DOHH2 (cell line): ENCODE measurements at regions not wholly inside any gene's neighbourhood (a gene's known extent, or its start where the extent isn't known, plus 50 kb on each side); places are given as distances from the start of the nearest gene placed in this dataset.

Experiments
- H3F3A ChIP-seq: fragments of 200-600 bp; sonication (generic), shearing (Covaris generic); 2 replicates; pipeline ENCODE4 v1.6.0; 2016; ENCODE audit warnings: antibody characterized with exemption, mild to moderate bottlenecking; ENCODE audit not compliant: control insufficient read depth, insufficient read depth
- H3K27ac ChIP-seq: fragments of 200-600 bp; sonication (generic); 2 replicates; pipeline ENCODE4 v1.5.1; 2014; ENCODE audit warnings: low read depth, mild to moderate bottlenecking, low read length, moderate library complexity
- H3K27me3 ChIP-seq: fragments of 200-600 bp; sonication (generic); 2 replicates; pipeline ENCODE4 v1.6.1; 2014; ENCODE audit warnings: mild to moderate bottlenecking, low read length, mixed read lengths; ENCODE audit not compliant: control insufficient read depth
- H3K36me3 ChIP-seq: fragments of 200-600 bp; sonication (generic); 2 replicates; pipeline ENCODE4 v1.6.1; 2014; ENCODE audit warnings: mild to moderate bottlenecking, low read length, moderate library complexity, mixed read lengths; ENCODE audit not compliant: control insufficient read depth
- H3K4me1 ChIP-seq: fragments of 200-600 bp; sonication (generic); 2 replicates; pipeline ENCODE4 v1.6.1; 2014; ENCODE audit warnings: mild to moderate bottlenecking, low read length, mixed read lengths; ENCODE audit not compliant: control insufficient read depth
- H3K4me2 ChIP-seq: fragments of 200-600 bp; sonication (generic); 2 replicates; pipeline ENCODE4 v1.6.0; 2014; ENCODE audit warnings: mild to moderate bottlenecking, low read length, moderate library complexity
- H3K4me3 ChIP-seq: fragments of 200-600 bp; sonication (generic); 2 replicates; pipeline ENCODE4 v1.5.1; 2014; ENCODE audit warnings: mild to moderate bottlenecking, low read length, mixed read lengths
- H3K79me2 ChIP-seq: fragments of 200-600 bp; sonication (generic); 2 replicates; pipeline ENCODE4 v1.6.1; 2014; ENCODE audit warnings: mild to moderate bottlenecking, low read length, mixed read lengths; ENCODE audit not compliant: control insufficient read depth
- H3K9me2 ChIP-seq: fragments of 200-600 bp; sonication (generic); replicated peaks from 2 replicates; pipeline ENCODE4 v1.6.1; 2014; ENCODE audit warnings: mild to moderate bottlenecking, low read length, mixed read lengths; ENCODE audit not compliant: control insufficient read depth
- H3K9me3 ChIP-seq: fragments of 200-600 bp; sonication (generic); 2 replicates; pipeline ENCODE4 v1.6.1; 2014; ENCODE audit warnings: antibody characterized with exemption, low read length, mixed read lengths; ENCODE audit not compliant: control insufficient read depth, insufficient read depth
- H4K20me1 ChIP-seq: fragments of 200-600 bp; sonication (generic); 2 replicates; pipeline ENCODE4 v1.6.0; 2014; ENCODE audit warnings: low read depth, mild to moderate bottlenecking, antibody characterized with exemption, low read length, moderate library complexity; ENCODE audit not compliant: control insufficient read depth, insufficient read depth
- CTCF ChIP-seq: fragments of 200-600 bp; sonication (generic); IDR thresholded peaks from one replicate; pipeline ENCODE4 v1.5.1; 2014; ENCODE audit warnings: antibody characterized with exemption, mild to moderate bottlenecking, low read depth, low read length; ENCODE audit not compliant: poor library complexity, severe bottlenecking
- EZH2phosphoT487 ChIP-seq: fragments of 200-600 bp; sonication (generic); IDR thresholded peaks from 2 replicates; pipeline ENCODE4 v1.6.1; 2017; ENCODE audit warnings: borderline replicate concordance, mild to moderate bottlenecking, antibody characterized with exemption, low read length, moderate library complexity, mixed read lengths

DNA sequence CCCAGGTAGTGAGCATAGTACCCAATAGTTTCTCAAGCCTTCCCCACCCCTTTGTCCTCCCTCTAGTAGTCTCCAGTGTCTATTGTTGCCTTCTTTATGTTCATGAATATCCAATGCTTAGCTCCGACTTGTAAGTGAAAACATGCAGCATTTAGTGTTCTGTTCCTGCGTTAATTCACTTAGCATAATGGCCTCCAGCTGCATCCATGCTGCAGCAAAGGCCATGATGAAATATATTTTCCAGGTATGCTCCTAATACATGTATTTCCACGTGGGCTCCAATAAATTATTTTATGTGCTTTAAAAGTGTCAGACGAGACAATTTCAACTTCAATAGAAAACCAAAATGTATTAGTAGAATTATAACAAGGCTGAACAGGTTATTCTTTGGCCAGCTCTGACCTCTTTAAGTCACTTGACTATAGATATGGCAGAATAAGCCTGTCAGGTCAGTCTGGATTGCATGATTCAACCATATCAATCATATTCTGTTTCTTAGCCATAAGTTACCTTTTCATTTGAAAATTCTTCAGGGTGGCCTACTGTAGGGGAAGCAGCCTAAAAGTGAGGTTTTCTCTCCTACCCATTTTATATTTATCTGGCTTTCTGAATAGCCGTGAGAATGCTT, 2291.6 kb upstream of the WWC1 start:
- no peaks in the 10 kb centered on the region for H3K79me2 ChIP-seq
- H3K27ac ChIP-seq: no peak overlapping the region
- no peaks in the 10 kb centered on the region; the same call in 1 of the 2 replicates for H3K9me3 ChIP-seq

DNA sequence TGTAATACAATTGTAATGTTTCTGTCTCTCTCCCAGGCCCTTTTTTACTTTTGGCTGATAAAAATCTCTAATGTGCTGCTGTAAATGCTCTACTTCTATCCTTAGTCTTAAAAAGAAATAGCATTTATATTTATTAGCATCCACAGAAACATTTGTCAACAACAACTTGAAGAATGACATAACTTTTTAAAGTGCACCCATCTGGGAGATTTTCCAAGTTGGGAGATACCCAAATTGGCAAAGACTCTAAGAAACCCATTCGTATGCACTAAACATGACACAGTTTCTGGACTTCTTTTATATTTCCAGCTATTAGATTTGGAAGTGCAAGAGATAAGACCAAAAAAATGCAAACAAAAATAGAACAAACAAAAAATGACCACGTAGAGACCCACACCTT, 2287.4 kb upstream of the WWC1 start:
- Histone ChIP-seq H3K79me2 (no peaks in the 10 kb centered on the region), H3K27me3 (no peaks in the 10 kb centered on the region), H3K9me3 (no peaks in the 10 kb centered on the region), H3F3A (no peaks in the 10 kb centered on the region), H3K4me2 (no peak overlapping the region), H3K9me2 (no peaks in the 10 kb centered on the region), H3K27ac (no peak overlapping the region), H3K4me3 (no peak overlapping the region), H3K36me3 (no peaks in the 10 kb centered on the region), H4K20me1 (no peaks in the 10 kb centered on the region), H3K4me1 (no peaks in the 10 kb centered on the region)
- no peak for TF ChIP-seq EZH2phosphoT487
- TF ChIP-seq CTCF: no peak

More for the DNA sequence above, 2291.6 kb upstream of the WWC1 start:
- Histone ChIP-seq H4K20me1 (no peaks in the 10 kb centered on the region), H3K4me3 (no peak overlapping the region), H3K27me3 (no peaks in the 10 kb centered on the region), H3K4me2 (no peak overlapping the region), H3F3A (no peaks in the 10 kb centered on the region), H3K4me1 (no peaks in the 10 kb centered on the region), H3K36me3 (no peaks in the 10 kb centered on the region), H3K9me2 (no peaks in the 10 kb centered on the region)
- TF ChIP-seq CTCF (no peak), EZH2phosphoT487 (no peak)

- TF ChIP-seq CTCF (no peak), EZH2phosphoT487 (no peak)
- Histone ChIP-seq H3K79me2 (no peaks in the 10 kb centered on the region), H3K36me3 (no peaks in the 10 kb centered on the region), H3K4me3 (no peak overlapping the region), H3K9me2 (no peaks in the 10 kb centered on the region), H3K27ac (no peak overlapping the region), H4K20me1 (no peaks in the 10 kb centered on the region), H3K27me3 (no peaks in the 10 kb centered on the region), H3K4me1 (no peaks in the 10 kb centered on the region), H3K4me2 (no peak overlapping the region), H3K9me3 (no peaks in the 10 kb centered on the region), H3F3A (no peaks in the 10 kb centered on the region)
Measured at GRCh38 chr5:166013415-166013814, 2278.0 kb upstream of the WWC1 start.
